ENCODE measurements at regions not wholly inside any gene's neighbourhood (a gene's known extent, or its start where the extent isn't known, plus 50 kb on each side); places are given as distances from the start of the nearest gene placed in this dataset.
"Not testable (repeated sequence)": the region's sequence is repeated elsewhere in the genome, so short reads cannot be mapped to it uniquely, and the experiment has no call there.

GRCh38 chr7:81198766-81199165 lies 279.9 kb upstream of the SEMA3C start:
- Histone ChIP-seq H3K9me3 (ENCODE audit: control insufficient read depth, low read length) (no peaks in the 10 kb centered on the region), H3K4me3 (ENCODE audit: low read length) (no peak overlapping the region), H3K27me3 (ENCODE audit: control insufficient read depth, insufficient read depth) (no peaks in the 10 kb centered on the region), H3K4me1 (ENCODE audit: control insufficient read depth, insufficient read depth, low read length) (no peaks in the 10 kb centered on the region), H3K27ac (ENCODE audit: low read length) (no peak overlapping the region)
- no peak for DNase-seq
- WGBS: 54% methylated on average over 1 of the region's 1 CpG
- intact Hi-C loops (cut with DNase I): no loop called here
- ATAC-seq: no peak

DNA sequence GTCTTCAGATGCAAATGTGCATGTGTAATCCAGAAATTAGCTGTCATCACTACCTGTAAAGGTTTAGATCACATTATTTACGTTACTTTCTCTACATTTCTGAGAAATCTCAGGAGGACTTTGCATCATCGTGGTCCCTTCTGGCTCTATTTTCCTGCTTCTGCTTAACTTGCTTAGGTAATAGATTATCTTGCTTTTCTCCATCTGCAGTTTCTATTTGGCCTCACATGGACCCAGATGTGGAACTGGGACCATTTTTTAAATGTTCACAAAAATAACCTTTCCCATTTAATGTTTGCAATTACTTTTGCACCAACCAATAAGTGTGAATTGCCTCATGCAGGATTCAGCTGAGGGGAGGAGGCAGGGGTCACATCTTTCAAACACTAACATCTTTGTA lies 278.4 kb upstream of the SEMA3C start:
- Histone ChIP-seq H3K27ac (ENCODE audit: low read length) (no peak overlapping the region), H3K27me3 (ENCODE audit: control insufficient read depth, insufficient read depth) (no peaks in the 10 kb centered on the region), H3K4me3 (ENCODE audit: low read length) (no peak overlapping the region), H3K9me3 (ENCODE audit: control insufficient read depth, low read length) (no peaks in the 10 kb centered on the region), H3K4me1 (ENCODE audit: control insufficient read depth, insufficient read depth, low read length) (no peaks in the 10 kb centered on the region)
- WGBS: 63% methylated on average over 2 of the region's 2 CpGs
- ATAC-seq (no peak), DNase-seq (no peak)
- intact Hi-C loops (cut with DNase I): no loop called here

DNA sequence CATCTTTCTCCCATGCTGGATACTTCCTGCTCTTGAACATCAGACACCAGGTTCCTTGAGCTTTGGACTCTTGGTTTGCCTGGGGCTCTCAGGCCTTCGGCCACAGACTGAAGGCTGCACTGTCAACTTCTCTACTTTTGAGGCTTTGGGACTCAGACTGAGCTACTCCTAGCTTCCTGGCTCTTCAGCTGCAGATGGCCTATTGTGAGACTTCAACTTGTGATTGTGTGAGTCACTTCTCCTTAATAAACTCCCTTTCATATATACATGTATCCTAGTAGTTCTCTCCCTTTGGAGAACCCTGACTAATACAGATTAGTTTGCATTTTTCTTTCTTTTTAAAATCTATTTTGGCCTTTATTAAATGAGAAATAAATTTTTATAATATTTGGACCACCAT lies 276.2 kb upstream of the SEMA3C start:
- DNase-seq (no peak), ATAC-seq (no peak)
- 93% methylated on average over 1 of the region's 1 CpG for WGBS
- H3K27ac ChIP-seq (ENCODE audit: low read length): no peak overlapping the region
- no peak overlapping the region for H3K4me3 ChIP-seq (ENCODE audit: low read length)
- no peaks in the 10 kb centered on the region for H3K4me1 ChIP-seq (ENCODE audit: control insufficient read depth, insufficient read depth, low read length)
- intact Hi-C loops (cut with DNase I): no loop called here
- H3K9me3 ChIP-seq (ENCODE audit: control insufficient read depth, low read length): no peaks in the 10 kb centered on the region
- H3K27me3 ChIP-seq (ENCODE audit: control insufficient read depth, insufficient read depth): no peaks in the 10 kb centered on the region

DNA sequence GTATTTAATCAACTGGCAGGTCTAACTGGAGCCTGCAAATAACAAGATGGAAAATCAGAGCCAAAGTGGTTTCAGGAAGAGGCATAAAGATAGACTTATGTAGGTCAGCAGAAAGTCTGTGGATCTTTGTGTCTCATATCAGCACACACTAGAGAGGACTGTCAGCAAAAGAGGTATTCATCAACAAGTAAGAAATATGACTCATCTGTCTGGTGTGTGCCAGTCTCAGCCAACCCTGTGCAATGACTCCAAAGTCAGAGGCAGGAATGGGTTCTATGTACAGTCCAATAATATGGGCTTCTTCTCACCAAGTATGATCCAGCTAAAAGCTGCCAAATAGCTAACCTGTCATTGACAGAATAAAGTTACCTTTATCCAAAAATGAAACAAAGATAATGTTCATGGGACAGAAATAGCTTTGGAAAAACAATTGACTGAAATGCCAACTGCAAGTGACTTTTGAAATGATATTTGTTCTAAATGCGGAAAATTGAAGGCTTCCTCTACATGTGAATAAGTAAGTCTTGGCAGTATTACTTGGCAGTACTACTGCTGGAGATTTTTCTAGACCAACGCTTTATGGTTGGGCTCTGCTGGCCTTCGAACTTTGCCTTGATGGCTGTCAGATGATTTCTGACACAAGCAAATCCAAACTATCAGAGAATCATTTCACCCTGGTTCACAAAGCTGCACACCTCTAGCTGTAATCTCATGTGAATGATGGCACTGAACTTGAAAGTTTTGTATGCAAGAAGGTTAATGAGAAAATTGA lies 272.3 kb upstream of the SEMA3C start:
- no peak overlapping the region for H3K4me3 ChIP-seq (ENCODE audit: low read length)
- ATAC-seq (peak; percentile 90 to 93), DNase-seq (peak in 1 of 3 donors; percentile 48)
- H3K27ac ChIP-seq (ENCODE audit: low read length): peak overlapping the region; percentile 7
- H3K9me3 ChIP-seq (ENCODE audit: control insufficient read depth, low read length): no peaks in the 10 kb centered on the region
- no peaks in the 10 kb centered on the region for H3K27me3 ChIP-seq (ENCODE audit: control insufficient read depth, insufficient read depth)
- 39% methylated on average over 3 of the region's 3 CpGs for WGBS
- H3K4me1 ChIP-seq (ENCODE audit: control insufficient read depth, insufficient read depth, low read length): no peaks in the 10 kb centered on the region
- intact Hi-C loops (cut with DNase I): no loop called here

DNA sequence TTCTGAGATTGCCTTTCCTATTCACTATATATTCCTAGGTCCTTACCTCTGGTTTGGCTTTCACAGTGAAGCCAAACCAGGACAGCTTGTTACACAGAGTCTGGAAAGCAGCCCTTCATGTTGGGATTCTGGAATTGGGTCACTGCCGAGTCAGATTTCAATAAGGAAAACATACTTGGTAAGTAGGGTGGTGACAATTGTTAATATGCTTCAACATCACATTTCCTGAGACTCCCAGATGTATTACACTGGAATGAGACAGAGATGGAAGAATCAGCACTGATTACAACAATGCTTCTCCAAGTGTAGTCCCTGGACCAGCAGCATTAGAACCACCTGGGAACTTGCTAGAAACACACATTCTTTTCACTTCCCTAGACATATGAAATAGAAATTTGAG lies 268.9 kb upstream of the SEMA3C start:
- H3K9me3 ChIP-seq (ENCODE audit: control insufficient read depth, low read length): no peaks in the 10 kb centered on the region
- no peaks in the 10 kb centered on the region for H3K27me3 ChIP-seq (ENCODE audit: control insufficient read depth, insufficient read depth)
- ATAC-seq: no peak
- no peak overlapping the region for H3K4me3 ChIP-seq (ENCODE audit: low read length)
- H3K27ac ChIP-seq (ENCODE audit: low read length): no peak overlapping the region
- intact Hi-C loops (cut with DNase I): no loop called here
- no peaks in the 10 kb centered on the region for H3K4me1 ChIP-seq (ENCODE audit: control insufficient read depth, insufficient read depth, low read length)
- WGBS: 30% methylated on average over 1 of the region's 1 CpG
- no peak for DNase-seq

DNA sequence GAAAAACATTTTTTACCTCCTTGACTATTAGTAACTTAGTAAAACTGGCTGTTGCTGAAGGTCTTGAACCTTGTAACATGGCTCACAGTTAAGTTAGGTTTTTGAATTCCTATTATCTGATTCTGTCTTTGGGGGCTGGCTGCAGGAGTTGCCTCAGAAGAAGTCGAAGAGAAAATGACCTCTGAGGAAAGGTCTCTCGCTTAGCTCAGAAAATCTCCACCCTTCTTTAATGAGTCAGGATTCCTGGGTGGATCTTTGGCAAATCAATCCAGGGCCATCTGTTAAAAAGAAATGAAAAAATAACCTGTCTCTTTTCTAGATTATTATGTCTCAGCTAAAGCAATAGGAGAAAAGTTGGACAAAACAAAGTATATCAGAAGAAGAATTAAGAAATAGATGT lies 267.8 kb upstream of the SEMA3C start:
- no peaks in the 10 kb centered on the region for H3K9me3 ChIP-seq (ENCODE audit: control insufficient read depth, low read length)
- WGBS: 54% methylated on average over 2 of the region's 2 CpGs
- H3K4me3 ChIP-seq (ENCODE audit: low read length): no peak overlapping the region
- intact Hi-C loops (cut with DNase I): no loop called here
- ATAC-seq: peak in 1 of 2 donors; percentile 26
- H3K27me3 ChIP-seq (ENCODE audit: control insufficient read depth, insufficient read depth): no peaks in the 10 kb centered on the region
- H3K4me1 ChIP-seq (ENCODE audit: control insufficient read depth, insufficient read depth, low read length): no peaks in the 10 kb centered on the region
- no peak overlapping the region for H3K27ac ChIP-seq (ENCODE audit: low read length)
- DNase-seq: no peak

DNA sequence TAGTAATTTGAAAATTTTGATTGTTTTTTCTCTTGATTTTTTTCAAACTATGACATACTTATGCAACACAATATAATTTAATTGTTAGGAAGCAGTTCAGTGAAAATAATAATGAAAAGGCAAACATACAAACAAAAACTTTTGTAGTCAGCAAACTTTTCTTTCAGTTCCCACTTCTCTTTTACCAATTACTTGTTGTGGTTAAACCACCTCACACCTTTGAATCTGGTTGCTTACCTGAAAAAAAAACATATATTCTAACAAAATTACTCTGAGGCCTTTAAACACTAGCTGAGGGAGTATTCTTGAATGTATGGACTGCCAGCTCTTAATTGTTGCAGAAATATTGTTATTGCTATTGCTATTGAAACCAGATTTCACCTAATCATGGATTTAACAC lies 266.2 kb upstream of the SEMA3C start:
- Histone ChIP-seq H3K4me1 (ENCODE audit: control insufficient read depth, insufficient read depth, low read length) (no peaks in the 10 kb centered on the region), H3K4me3 (ENCODE audit: low read length) (no peak overlapping the region), H3K9me3 (ENCODE audit: control insufficient read depth, low read length) (no peaks in the 10 kb centered on the region), H3K27ac (ENCODE audit: low read length) (no peak overlapping the region), H3K27me3 (ENCODE audit: control insufficient read depth, insufficient read depth) (no peaks in the 10 kb centered on the region)
- ATAC-seq: no peak
- intact Hi-C loops (cut with DNase I): no loop called here
- DNase-seq: no peak

DNA sequence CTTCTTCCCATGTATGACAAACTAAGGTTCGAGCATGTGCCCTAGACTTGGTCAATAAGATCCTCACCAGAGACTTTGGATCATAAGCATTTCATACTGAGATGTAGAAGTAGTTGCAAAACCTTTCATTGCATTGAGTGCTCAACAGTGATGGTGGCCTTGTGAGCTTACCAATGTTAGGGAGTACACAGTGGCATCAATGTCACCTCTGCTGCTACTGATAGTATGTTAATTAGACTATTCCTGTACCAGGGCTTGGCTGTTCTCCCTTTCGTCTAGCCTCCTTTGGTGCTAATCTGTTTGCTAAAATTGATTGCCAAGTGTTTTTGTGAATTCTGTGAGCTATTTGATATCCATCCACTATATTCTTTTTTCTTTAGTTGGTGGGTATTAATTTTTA lies 264.5 kb upstream of the SEMA3C start:
- Histone ChIP-seq H3K4me3 (ENCODE audit: low read length) (no peak overlapping the region), H3K9me3 (ENCODE audit: control insufficient read depth, low read length) (no peaks in the 10 kb centered on the region), H3K4me1 (ENCODE audit: control insufficient read depth, insufficient read depth, low read length) (no peaks in the 10 kb centered on the region), H3K27me3 (ENCODE audit: control insufficient read depth, insufficient read depth) (no peaks in the 10 kb centered on the region), H3K27ac (ENCODE audit: low read length) (peak overlapping the region; percentile 37)
- intact Hi-C loops (cut with DNase I): no loop called here
- ATAC-seq: peak; percentile 59 to 74
- WGBS: 70% methylated on average over 2 of the region's 2 CpGs
- no peak for DNase-seq

DNA sequence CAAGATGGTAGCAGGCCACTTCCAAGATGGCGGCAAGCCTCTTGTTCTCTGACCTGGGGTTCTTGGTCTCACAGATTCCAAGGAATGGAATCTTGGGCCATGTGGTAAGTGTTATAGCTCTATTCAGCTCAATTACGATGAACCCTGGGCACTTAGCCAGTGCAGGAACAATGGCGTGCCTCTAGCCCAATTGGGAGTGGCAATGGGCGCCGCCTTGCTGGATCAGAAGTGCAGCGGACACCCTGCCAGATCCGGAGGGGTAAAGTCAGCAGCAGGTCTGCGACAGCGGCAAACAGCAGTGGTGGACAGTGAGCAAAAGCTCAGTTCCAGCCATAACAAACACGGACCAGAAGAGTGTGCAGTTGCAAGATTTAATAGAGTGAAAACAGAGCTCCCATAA lies 263.2 kb upstream of the SEMA3C start:
- ATAC-seq; H3K4me3 ChIP-seq (ENCODE audit: low read length); H3K27ac ChIP-seq (ENCODE audit: low read length); intact Hi-C loops (cut with DNase I); H3K9me3 ChIP-seq (ENCODE audit: control insufficient read depth, low read length); H3K27me3 ChIP-seq (ENCODE audit: control insufficient read depth, insufficient read depth); H3K4me1 ChIP-seq (ENCODE audit: control insufficient read depth, insufficient read depth, low read length): not testable (repeated sequence)
- 89% methylated on average over 10 of the region's 10 CpGs for WGBS
- peak in 1 of 3 donors; percentile 26 for DNase-seq

- H3K9me3 ChIP-seq (ENCODE audit: control insufficient read depth, low read length): no peaks in the 10 kb centered on the region
- DNase-seq: no peak
- no peak overlapping the region for H3K4me3 ChIP-seq (ENCODE audit: low read length)
- intact Hi-C loops (cut with DNase I): no loop called here
- H3K4me1 ChIP-seq (ENCODE audit: control insufficient read depth, insufficient read depth, low read length): no peaks in the 10 kb centered on the region
- H3K27me3 ChIP-seq (ENCODE audit: control insufficient read depth, insufficient read depth): no peaks in the 10 kb centered on the region
- ATAC-seq: no peak
- no peak overlapping the region for H3K27ac ChIP-seq (ENCODE audit: low read length)
Measured at GRCh38 chr7:81181066-81181465, 262.2 kb upstream of the SEMA3C start.

GRCh38 chr7:81180573-81180972 lies 261.7 kb upstream of the SEMA3C start:
- intact Hi-C loops (cut with DNase I): no loop called here
- no peak for DNase-seq
- no peak overlapping the region for H3K4me3 ChIP-seq (ENCODE audit: low read length)
- H3K9me3 ChIP-seq (ENCODE audit: control insufficient read depth, low read length): no peaks in the 10 kb centered on the region
- whole genome bisulfite sequencing: 89% methylated on average over 2 of the region's 2 CpGs
- H3K27ac ChIP-seq (ENCODE audit: low read length): no peak overlapping the region
- ATAC-seq: no peak
- H3K4me1 ChIP-seq (ENCODE audit: control insufficient read depth, insufficient read depth, low read length): no peaks in the 10 kb centered on the region
- no peaks in the 10 kb centered on the region for H3K27me3 ChIP-seq (ENCODE audit: control insufficient read depth, insufficient read depth)

Measured in right cardiac atrium (tissue), 5 donors.